ENCODE measurements at regions not wholly inside any gene's neighbourhood (a gene's known extent, or its start where the extent isn't known, plus 50 kb on each side); places are given as distances from the start of the nearest gene placed in this dataset.

DNA sequence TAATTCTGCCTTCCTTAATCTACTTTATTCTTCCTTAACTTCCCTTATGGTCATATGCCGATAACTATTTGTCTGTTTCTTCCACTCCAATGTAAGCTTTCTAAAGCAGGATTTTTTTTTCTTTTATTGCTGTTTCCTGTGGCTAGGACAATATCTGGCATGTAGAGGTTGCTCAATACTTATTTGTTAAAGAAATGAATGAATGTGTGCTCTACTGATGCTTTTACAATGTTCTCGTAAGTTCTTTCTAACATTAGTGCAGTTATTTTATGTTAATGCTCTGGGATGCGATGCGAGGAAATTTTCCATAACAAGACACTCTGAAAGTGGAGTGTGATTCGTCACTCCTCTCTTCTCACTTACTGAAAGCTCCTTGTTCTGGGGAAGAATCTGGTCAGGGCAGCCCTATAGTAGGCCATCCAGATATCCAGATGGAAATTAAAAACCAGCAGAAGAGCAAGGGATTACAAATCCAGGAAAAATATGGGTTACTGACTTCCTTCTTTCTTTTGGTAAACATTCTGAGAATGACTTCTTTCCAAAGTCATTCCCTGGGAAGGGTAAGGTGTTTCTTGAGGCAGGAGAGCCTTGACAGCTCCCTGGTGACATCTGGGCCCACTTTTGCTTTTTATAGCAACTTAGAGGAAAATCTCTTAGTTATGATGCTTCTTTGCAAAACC, 420.4 kb downstream of the PDCD6IP start:
- Histone ChIP-seq H3K27me3 (no peaks in the 10 kb centered on the region), H3K4me3 (no peak overlapping the region), H3K27ac (no peak overlapping the region), H3K9me3 (no peaks in the 10 kb centered on the region), H3K36me3 (no peaks in the 10 kb centered on the region), H3K4me1 (peaks cover 0 to under 1% (median 0%) of the 10 kb centered on the region in 4 donors)
- intact Hi-C loops (cut with DNase I): no loop called here
- no peak for DNase-seq
- TF ChIP-seq CTCF (IDR thresholded peaks at IDR 0.05): no peak
- TF ChIP-seq POLR2AphosphoS5 (IDR thresholded peaks at IDR 0.05): no peak
- TF ChIP-seq EP300 (IDR thresholded peaks at IDR 0.05): no peak
- no peak for TF ChIP-seq POLR2A (IDR thresholded peaks at IDR 0.05)
- WGBS, 2 donors: 78 to 85% methylated on average over 5 of the region's 5 CpGs

GRCh38 chr3:34219556-34219955, 421.1 kb downstream of the PDCD6IP start:
- Histone ChIP-seq H3K4me3 (no peak overlapping the region), H3K4me1 (no peaks in the 10 kb centered on the region), H3K36me3 (no peaks in the 10 kb centered on the region), H3K27me3 (no peaks in the 10 kb centered on the region), H3K27ac (no peak overlapping the region), H3K9me3 (no peaks in the 10 kb centered on the region)
- no peak for DNase-seq
- TF ChIP-seq EP300 (IDR thresholded peaks at IDR 0.05) (no peak), CTCF (IDR thresholded peaks at IDR 0.05) (no peak), POLR2AphosphoS5 (IDR thresholded peaks at IDR 0.05) (no peak), POLR2A (IDR thresholded peaks at IDR 0.05) (no peak)
- whole genome bisulfite sequencing, 2 donors: 75 to 91% methylated on average over 1 of the region's 1 CpG
- intact Hi-C loops (cut with DNase I): no loop called here

DNA sequence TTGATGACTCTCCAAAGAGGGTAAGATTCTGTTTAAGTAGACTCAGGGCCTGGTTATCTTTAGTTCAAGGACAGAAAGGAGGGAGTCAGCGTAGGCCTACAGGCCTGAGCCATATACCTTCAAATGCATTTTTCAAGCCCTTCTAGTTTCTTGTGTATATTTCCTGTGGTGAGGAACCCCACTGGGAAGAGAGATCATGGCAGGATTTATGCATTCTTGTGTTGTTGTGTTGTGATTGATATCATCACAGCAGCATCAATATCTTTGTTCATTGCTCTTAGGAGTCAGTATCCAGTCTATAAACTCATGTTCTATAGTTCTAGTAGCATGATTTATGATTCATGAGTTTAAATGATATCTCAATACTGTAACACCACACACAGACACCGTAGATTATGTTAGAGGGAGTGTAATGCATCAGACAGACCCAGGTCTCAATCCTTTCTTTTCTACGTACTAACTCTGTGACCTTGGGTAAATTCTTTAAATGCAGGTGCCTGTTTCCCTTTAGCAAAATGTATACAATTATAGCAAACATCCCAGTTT, 427.5 kb downstream of the PDCD6IP start:
- TF ChIP-seq POLR2AphosphoS5 (IDR thresholded peaks at IDR 0.05): no peak
- no peak for TF ChIP-seq CTCF (IDR thresholded peaks at IDR 0.05)
- TF ChIP-seq POLR2A (IDR thresholded peaks at IDR 0.05): no peak
- no peak for TF ChIP-seq EP300 (IDR thresholded peaks at IDR 0.05)
- Histone ChIP-seq H3K36me3 (no peaks in the 10 kb centered on the region), H3K4me1 (no peaks in the 10 kb centered on the region), H3K4me3 (no peak overlapping the region), H3K27me3 (no peaks in the 10 kb centered on the region), H3K9me3 (no peaks in the 10 kb centered on the region), H3K27ac (no peak overlapping the region)
- no peak for DNase-seq
- 67 to 71% methylated on average over 3 of the region's 3 CpGs for WGBS, 2 donors
- intact Hi-C loops (cut with DNase I): no loop called here

DNA sequence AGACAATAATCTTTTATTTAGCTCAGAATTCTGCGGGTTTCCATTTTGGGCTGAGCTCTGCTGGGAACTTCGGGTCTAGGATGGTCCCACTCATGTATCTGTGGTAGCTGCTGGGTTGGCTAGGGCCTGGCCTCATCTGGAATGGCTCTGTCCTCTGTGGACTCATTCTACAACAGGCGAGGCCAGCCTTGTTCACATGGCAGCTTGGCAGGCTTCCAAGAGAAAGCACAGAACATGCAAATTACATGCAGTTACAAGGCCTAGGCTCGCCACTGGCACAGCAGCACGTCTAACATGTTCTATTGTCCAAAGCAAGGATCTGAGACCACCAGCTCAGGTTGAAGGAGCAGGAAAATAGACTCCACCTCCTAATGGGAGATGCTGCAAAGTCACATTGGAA, 431.4 kb downstream of the PDCD6IP start:
- no peaks in the 10 kb centered on the region for H3K36me3 ChIP-seq
- no peak for TF ChIP-seq POLR2AphosphoS5 (IDR thresholded peaks at IDR 0.05)
- H3K27me3 ChIP-seq: no peaks in the 10 kb centered on the region
- no peak for DNase-seq
- H3K4me3 ChIP-seq: no peak overlapping the region
- no peaks in the 10 kb centered on the region for H3K4me1 ChIP-seq
- H3K9me3 ChIP-seq: no peaks in the 10 kb centered on the region
- intact Hi-C loops (cut with DNase I): no loop called here
- H3K27ac ChIP-seq: no peak overlapping the region
- 59 to 78% methylated on average over 5 of the region's 5 CpGs for WGBS, 2 donors

DNA sequence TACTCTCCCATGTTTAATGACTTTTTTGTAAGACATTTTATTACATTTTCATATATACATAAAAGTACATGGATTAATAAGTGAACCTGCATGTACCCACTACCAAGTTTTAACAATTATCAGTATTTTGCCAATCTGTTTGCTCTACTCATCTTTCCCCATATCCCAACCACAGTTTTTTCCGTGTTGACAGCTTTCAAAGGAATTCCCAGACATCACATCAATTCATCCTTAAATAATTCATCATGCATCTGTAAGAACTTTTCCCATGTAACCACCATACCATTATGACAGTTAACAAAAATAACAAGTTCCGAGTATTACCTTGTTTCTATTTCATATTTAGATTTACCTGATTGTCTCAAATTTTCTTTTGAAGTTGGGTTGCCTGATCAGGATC, 436.7 kb downstream of the PDCD6IP start:
- no peaks in the 10 kb centered on the region for H3K36me3 ChIP-seq
- intact Hi-C loops (cut with DNase I): no loop called here
- H3K27me3 ChIP-seq: no peaks in the 10 kb centered on the region
- no peaks in the 10 kb centered on the region for H3K9me3 ChIP-seq
- TF ChIP-seq POLR2A (IDR thresholded peaks at IDR 0.05) (no peak), EP300 (IDR thresholded peaks at IDR 0.05) (no peak), CTCF (IDR thresholded peaks at IDR 0.05) (no peak), POLR2AphosphoS5 (IDR thresholded peaks at IDR 0.05) (no peak)
- H3K4me1 ChIP-seq: no peaks in the 10 kb centered on the region
- H3K4me3 ChIP-seq: no peak overlapping the region
- DNase-seq: no peak
- 87 to 89% methylated on average over 2 of the region's 2 CpGs for WGBS, 2 donors
- no peak overlapping the region for H3K27ac ChIP-seq

Data from sigmoid colon (tissue), 6 donors.